PC-9 (cell line): ENCODE measurements at regions not wholly inside any gene's neighbourhood (a gene's known extent, or its start where the extent isn't known, plus 50 kb on each side); places are given as distances from the start of the nearest gene placed in this dataset.

Experiments
- BruUV-seq: library from RNA; stranded (reverse); fragments of 400-500 nt; replicated peaks from 2 replicates; lab custom pipeline; 2021; lab: Mats Ljungman, UMichigan
- CTCF ChIA-PET: fragments of 300-600 bp; sonication (Branson Sonifier 250); formaldehyde crosslinking; loops from one replicate; lab custom pipeline; 2022; ENCODE audit warnings: antibody characterized with exemption; lab: Charles Lee
- POLR2A ChIA-PET: fragments of 300-600 bp; sonication (Branson Sonifier 250); formaldehyde crosslinking; loops from one replicate; lab custom pipeline; 2022; ENCODE audit warnings: antibody characterized with exemption; ENCODE audit not compliant: unreplicated experiment; lab: Charles Lee
- DNase-seq, 2 experiments: peaks; one replicate each; pipeline versions ENCODE4 v3.0.0 to v3.0.0-alpha.2; 2015 to 2022; ENCODE audit warnings: mixed read lengths in 1 of 2
- H2AFZ ChIP-seq: fragments of 200-600 bp; sonication (generic); 2 replicates; pipeline ENCODE4 v1.8.1; 2017; ENCODE audit warnings: antibody characterized with exemption
- H3F3A ChIP-seq: fragments of 200-600 bp; sonication (generic); 2 replicates; pipeline ENCODE4 v1.8.1; 2017; ENCODE audit warnings: antibody characterized with exemption, mild to moderate bottlenecking, low read depth; ENCODE audit not compliant: insufficient read depth
- H3K27ac ChIP-seq: fragments of 200-600 bp; sonication (generic); 2 replicates; pipeline ENCODE4 v1.6.1; 2016; ENCODE audit warnings: mixed run types
- H3K27me3 ChIP-seq: fragments of 200-600 bp; sonication (generic); 2 replicates; pipeline ENCODE4 v1.6.1; 2016; ENCODE audit warnings: low read depth, mixed run types; ENCODE audit not compliant: insufficient read depth
- H3K36me3 ChIP-seq: fragments of 200-600 bp; sonication (generic); 2 replicates; pipeline ENCODE4 v1.6.1; 2016; ENCODE audit warnings: low read depth, mixed run types
- H3K4me1 ChIP-seq: fragments of 200-600 bp; sonication (generic); replicated peaks from 2 replicates; pipeline ENCODE4 v1.6.1; 2016; ENCODE audit warnings: mixed run types; ENCODE audit not compliant: insufficient read depth
- H3K4me2 ChIP-seq: fragments of 200-600 bp; sonication (generic); 2 replicates; pipeline ENCODE4 v1.6.1; 2017; ENCODE audit warnings: mixed run types
- H3K4me3 ChIP-seq: fragments of 200-600 bp; sonication (generic); 2 replicates; pipeline ENCODE4 v1.6.1; 2016; ENCODE audit warnings: mixed run types
- H3K79me2 ChIP-seq: fragments of 200-600 bp; sonication (generic); 2 replicates; pipeline ENCODE4 v1.6.1; 2017; ENCODE audit warnings: low read depth, mixed run types
- H3K9me2 ChIP-seq: fragments of 200-600 bp; sonication (generic); 2 replicates; pipeline ENCODE4 v1.8.1; 2017; ENCODE audit warnings: mild to moderate bottlenecking; ENCODE audit not compliant: insufficient read depth
- H3K9me3 ChIP-seq: fragments of 200-600 bp; sonication (generic); 2 replicates; pipeline ENCODE4 v1.8.1; 2016; ENCODE audit warnings: low read depth; ENCODE audit not compliant: insufficient read depth
- H4K20me1 ChIP-seq: fragments of 200-600 bp; sonication (generic); 2 replicates; pipeline ENCODE4 v1.8.1; 2017; ENCODE audit not compliant: insufficient read depth
- EZH2 ChIP-seq: fragments of 200-600 bp; sonication (generic); IDR thresholded peaks from 2 replicates; pipeline ENCODE4 v1.8.0; 2017; ENCODE audit warnings: antibody characterized with exemption, low read depth
- intact Hi-C: fragments of 100-400 bp; cut with micrococcal nuclease; formaldehyde crosslinking; loops from one replicate; pipeline ENCODE4 v1.10.0; 2022; ENCODE audit not compliant: unreplicated experiment
- TF ChIP-seq, protein P1 (sequence below): fragments of 200-600 bp; sonication (generic); conservative IDR thresholded peaks from 2 replicates; pipeline ENCODE4 v1.6.1; 2017; ENCODE audit warnings: mixed run types, antibody characterized with exemption, mild to moderate bottlenecking, moderate library complexity

DNA sequence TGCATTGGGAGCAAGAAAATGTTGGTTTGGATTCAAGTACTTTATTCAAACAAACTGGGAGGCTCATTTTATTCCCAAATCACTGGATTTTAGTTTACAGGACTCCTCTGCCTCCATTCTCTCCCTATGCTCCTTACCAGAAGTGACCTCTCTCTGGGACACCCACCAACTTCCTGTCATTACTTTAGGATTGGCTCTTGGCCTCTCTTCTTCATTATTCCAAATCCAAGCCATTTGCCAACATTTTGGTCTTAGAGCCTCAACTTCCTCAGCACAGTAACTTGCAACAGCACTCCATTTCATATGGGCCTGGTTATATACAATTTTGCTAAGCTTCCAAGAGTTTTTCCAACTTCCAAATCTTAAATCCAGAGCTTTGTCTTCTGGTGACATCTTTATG is 432.1 kb downstream of the NR2F2 start:
- TF ChIP-seq, protein P1, sequence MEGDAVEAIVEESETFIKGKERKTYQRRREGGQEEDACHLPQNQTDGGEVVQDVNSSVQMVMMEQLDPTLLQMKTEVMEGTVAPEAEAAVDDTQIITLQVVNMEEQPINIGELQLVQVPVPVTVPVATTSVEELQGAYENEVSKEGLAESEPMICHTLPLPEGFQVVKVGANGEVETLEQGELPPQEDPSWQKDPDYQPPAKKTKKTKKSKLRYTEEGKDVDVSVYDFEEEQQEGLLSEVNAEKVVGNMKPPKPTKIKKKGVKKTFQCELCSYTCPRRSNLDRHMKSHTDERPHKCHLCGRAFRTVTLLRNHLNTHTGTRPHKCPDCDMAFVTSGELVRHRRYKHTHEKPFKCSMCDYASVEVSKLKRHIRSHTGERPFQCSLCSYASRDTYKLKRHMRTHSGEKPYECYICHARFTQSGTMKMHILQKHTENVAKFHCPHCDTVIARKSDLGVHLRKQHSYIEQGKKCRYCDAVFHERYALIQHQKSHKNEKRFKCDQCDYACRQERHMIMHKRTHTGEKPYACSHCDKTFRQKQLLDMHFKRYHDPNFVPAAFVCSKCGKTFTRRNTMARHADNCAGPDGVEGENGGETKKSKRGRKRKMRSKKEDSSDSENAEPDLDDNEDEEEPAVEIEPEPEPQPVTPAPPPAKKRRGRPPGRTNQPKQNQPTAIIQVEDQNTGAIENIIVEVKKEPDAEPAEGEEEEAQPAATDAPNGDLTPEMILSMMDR = no peak
- TF ChIP-seq EZH2 = no peak
- no peaks in the 10 kb centered on the region for H4K20me1 ChIP-seq
- no peak overlapping the region for H3K27ac ChIP-seq
- no peaks in the 10 kb centered on the region for H3K9me2 ChIP-seq
- no TSS peak for BruUV-seq
- no peaks in the 10 kb centered on the region for H3K79me2 ChIP-seq
- no peaks in the 10 kb centered on the region for H3K36me3 ChIP-seq
- no peaks in the 10 kb centered on the region for H3K4me1 ChIP-seq
- H3K27me3 ChIP-seq = peaks cover 17% of the 10 kb centered on the region
- no peaks in the 10 kb centered on the region for H3F3A ChIP-seq
- H3K4me3 ChIP-seq = no peak overlapping the region
- no peak for DNase-seq
- intact Hi-C loops = no loop called here
- H2AFZ ChIP-seq = no peak overlapping the region
- ChIA-PET CTCF (no interaction called here), POLR2A (no interaction called here)
- H3K9me3 ChIP-seq = no peaks in the 10 kb centered on the region; the same call in 1 of the 2 replicates
- H3K4me2 ChIP-seq = no peak overlapping the region

DNA sequence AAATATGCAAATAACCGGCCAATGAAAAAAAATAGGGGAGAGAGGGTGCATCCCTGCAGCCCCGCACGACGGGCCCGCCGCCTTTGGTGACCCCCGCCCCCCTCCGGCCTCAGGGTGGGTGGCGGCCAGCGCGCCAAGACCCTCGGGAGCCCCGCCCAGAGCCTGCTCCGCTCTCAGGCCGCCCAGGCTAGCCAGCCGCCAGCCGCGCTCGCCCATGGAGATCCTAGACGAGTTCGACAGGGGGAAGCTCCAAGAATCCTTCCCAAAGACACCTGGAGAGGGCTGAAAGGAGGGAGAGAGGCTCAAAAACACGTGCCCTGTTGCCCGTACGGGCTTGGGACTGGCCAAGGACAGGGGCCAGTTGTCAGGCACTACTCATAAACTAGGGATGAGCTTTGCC is 434.0 kb downstream of the NR2F2 start:
- Histone ChIP-seq H3K4me3 (no peak overlapping the region), H3K9me2 (no peaks in the 10 kb centered on the region), H2AFZ (no peak overlapping the region), H3K4me2 (no peak overlapping the region), H3F3A (no peaks in the 10 kb centered on the region), H3K27me3 (peaks cover 10% of the 10 kb centered on the region), H3K36me3 (no peaks in the 10 kb centered on the region), H4K20me1 (no peaks in the 10 kb centered on the region), H3K9me3 (no peaks in the 10 kb centered on the region; the same call in 1 of the 2 replicates), H3K4me1 (no peaks in the 10 kb centered on the region), H3K79me2 (no peaks in the 10 kb centered on the region), H3K27ac (no peak overlapping the region)
- TF ChIP-seq, protein P1 = no peak
- TF ChIP-seq EZH2 = no peak
- ChIA-PET POLR2A (no interaction called here), CTCF (no interaction called here)
- intact Hi-C loops = no loop called here
- DNase-seq = no peak
- BruUV-seq = no TSS peak

DNA sequence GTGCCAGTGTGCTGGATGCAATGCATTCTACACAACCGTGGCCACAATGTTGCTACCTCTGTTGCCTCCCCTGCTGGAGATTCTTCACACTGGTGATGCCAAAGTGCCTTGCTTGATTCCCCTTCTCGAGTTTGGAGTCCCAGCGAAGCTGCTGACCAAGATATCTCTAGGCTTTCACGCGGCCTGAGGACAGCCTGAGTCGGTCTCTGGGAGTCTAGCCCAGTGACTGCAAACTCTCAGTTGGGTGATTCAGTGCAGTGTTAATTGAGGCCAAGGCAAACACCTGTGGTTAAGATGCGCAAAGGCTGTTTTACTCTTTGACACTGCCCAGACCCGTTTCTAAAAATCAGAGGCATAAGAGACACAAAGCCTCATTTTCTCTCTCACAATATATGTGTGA is 434.4 kb downstream of the NR2F2 start:
- TF ChIP-seq, protein P1 = no peak
- no peak for TF ChIP-seq EZH2

More for the DNA sequence above, 434.4 kb downstream of the NR2F2 start:
- H2AFZ ChIP-seq = no peak overlapping the region
- H3K36me3 ChIP-seq = no peaks in the 10 kb centered on the region
- BruUV-seq = no TSS peak
- POLR2A ChIA-PET = no interaction called here
- no peaks in the 10 kb centered on the region for H3K4me1 ChIP-seq
- intact Hi-C loops = no loop called here
- H3K79me2 ChIP-seq = no peaks in the 10 kb centered on the region
- no peak for DNase-seq
- no peaks in the 10 kb centered on the region for H3F3A ChIP-seq
- H3K4me3 ChIP-seq = no peak overlapping the region
- no peak overlapping the region for H3K27ac ChIP-seq
- CTCF ChIA-PET = no interaction called here
- no peaks in the 10 kb centered on the region for H4K20me1 ChIP-seq
- no peaks in the 10 kb centered on the region for H3K9me2 ChIP-seq
- no peaks in the 10 kb centered on the region; the same call in 1 of the 2 replicates for H3K9me3 ChIP-seq
- no peak overlapping the region for H3K4me2 ChIP-seq
- peaks cover 10% of the 10 kb centered on the region for H3K27me3 ChIP-seq
